ELF-1 (cell line): ENCODE measurements at regions not wholly inside any gene's neighbourhood (a gene's known extent, or its start where the extent isn't known, plus 50 kb on each side); places are given as distances from the start of the nearest gene placed in this dataset.

Experiments
- DNase-seq: peaks from one replicate; pipeline ENCODE4 v3.0.0-alpha.2; 2016; ENCODE audit warnings: low read depth, low spot score

DNA sequence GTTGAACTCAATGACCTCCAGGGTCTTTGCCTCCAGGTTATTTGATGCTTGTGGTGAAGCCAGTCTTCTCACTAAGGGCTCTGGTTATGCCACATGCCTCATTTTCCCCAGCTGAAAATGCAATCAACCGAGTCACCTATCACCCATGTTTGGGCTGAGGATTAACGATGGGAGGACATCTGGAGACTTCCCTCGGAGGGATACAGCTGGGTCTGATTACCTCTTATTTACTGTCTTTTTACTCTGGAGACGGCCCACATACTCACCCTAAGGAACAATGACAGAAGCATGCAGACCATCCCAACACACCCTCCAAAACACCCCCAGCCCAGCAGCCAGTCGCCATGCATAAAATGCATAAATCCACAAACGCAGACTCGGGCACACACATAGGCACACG lies 187.4 kb downstream of the OPA1 start:
- no peak for DNase-seq

- peak; percentile 96 for DNase-seq
These were observed 187.9 kb downstream of the OPA1 start for GRCh38 chr3:193780810-193781478.

GRCh38 chr3:193782276-193782647 lies 189.3 kb downstream of the OPA1 start:
- peak; percentile 96 for DNase-seq

DNA sequence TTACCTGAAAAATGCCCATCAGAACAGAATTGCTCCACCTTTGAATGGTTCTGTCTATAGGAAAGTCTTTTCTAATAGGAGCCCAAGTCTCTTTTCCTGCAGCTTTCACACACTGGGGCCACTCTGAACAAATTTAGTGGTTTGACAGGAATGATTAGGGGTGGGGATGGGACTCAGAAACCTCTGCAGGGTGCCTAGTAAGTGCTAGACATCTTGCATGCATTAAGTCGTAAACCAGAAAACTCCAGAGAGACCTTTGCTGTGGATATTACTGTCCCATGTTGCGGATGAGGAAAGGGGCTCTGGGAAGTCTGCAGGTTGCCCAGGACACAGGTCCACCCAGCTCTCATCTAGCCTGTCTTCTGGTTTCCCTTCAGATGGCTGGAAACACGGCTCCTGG lies 189.7 kb downstream of the OPA1 start:
- DNase-seq, result no peak

GRCh38 chr3:193783166-193783896 lies 190.3 kb downstream of the OPA1 start:
- no peak for DNase-seq

DNA sequence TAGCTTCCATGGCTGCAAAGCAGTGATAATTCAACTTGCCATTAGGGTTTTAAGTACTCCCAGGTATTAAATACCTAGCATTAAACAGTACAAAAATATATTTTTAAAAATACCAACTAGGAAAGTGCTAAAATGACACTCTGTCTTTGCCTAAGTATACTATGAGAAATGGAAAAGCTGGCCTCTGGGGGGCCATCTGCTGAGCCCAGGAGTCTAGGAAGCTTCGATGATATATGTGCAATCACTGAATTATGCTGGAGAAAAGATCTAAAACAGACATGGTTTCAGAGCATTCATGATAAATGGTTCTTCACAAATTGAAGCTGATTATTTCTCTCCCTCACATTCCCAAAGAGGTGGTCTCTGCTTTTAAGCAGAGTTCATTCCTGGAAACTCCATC lies 191.8 kb downstream of the OPA1 start:
- DNase-seq, result no peak

DNA sequence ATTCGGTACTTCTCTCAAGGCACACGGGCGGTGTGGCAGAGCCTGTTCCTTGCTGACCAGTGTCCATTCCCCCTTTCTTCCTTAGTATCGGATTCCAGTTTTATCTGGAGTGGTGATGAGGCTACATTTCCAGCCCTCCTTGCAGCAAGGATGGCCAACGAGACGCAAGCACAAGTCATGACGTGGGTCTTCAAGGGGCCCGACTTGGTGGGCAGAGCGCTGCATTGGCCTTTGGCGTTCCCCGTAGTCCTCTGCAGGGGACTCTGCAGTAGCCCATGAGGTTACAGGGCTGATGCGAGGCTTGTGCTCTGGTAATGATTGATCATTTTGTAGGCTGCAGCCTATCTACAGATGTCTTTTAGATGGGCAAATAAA lies 194.5 kb downstream of the OPA1 start:
- no peak for DNase-seq

DNA sequence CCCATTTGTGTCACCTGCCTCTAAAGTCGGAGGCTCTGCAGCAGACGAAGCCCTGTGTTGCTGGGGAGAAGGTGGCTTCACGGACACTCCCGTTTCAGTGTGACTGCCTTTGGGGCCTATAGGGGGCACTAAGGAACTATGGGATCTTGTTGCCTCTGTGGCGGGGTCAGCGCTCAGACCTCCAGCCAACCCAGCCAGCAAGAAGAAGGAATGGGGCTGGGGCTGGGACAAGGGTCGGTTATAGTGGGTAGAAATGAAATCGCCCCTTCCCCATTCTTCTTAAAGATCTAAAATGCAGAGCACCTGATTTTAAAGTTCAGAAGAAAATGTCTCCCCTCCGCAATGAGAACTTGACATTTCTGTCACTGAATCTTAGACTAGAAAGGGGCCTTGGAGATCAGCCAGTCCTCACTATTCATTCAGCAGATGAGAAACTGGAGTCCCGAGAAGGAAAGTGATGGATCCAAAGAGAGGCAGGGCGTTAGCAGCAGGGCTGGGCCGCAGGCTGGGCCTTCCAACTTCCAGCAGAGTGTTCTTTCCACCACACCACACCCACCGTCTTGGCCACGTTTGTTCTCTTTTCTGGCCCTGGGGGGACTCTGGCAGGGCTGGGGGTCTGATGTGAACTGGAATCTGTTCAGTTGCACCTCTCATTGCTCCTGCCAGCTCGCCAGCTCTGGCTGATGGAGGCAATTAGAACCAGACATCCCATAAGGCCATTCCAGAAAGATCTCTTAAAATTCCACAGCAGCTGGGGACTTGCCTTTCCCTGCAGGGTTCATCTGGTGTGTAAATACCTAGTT lies 195.4 kb downstream of the OPA1 start:
- peak; percentile 92 for DNase-seq

GRCh38 chr3:193789455-193789854 lies 196.4 kb downstream of the OPA1 start:
- DNase-seq, result peak; percentile 71

DNA sequence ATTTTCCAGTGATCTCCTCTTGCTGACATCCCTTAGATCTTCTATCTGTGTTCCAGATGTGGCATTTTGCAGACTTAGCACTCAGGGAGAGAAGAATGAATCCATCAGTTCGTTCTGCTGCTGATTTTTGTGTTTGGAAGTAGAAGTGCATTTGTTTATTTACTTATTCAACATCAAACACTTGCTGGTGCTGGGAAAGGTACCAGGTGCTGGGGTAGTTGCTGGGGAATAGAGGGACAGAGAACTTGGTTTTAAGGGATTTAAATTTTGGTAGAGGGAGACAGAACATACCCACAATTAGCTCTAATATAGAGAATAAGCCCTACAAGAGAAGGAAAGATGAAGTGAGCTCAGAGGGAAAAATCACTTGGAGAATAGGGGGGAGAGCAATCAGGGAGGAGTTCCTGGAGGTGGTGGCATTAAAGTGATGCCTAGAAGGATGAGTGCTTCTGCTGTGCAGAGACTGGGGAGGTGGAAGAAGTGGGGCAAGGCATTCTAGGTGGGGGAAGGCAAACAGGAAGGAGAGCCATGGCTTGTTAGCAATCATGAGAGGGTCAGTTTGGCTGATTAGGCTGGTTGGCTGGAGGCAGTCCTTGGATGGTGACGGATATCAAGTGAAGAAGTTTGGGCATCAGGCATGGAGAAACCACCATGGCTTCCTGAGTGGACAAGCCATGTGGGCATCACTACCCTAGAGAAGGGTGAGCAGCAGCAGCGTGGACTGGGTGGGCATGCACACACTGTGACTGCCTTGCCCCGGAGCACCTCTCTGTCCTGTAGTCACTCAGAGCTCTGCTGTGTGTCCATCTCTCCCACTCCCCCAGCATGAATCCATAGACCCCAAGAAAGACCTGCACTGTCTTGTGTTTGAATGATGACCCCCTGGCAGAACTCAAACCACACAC lies 197.3 kb downstream of the OPA1 start:
- no peak for DNase-seq

DNA sequence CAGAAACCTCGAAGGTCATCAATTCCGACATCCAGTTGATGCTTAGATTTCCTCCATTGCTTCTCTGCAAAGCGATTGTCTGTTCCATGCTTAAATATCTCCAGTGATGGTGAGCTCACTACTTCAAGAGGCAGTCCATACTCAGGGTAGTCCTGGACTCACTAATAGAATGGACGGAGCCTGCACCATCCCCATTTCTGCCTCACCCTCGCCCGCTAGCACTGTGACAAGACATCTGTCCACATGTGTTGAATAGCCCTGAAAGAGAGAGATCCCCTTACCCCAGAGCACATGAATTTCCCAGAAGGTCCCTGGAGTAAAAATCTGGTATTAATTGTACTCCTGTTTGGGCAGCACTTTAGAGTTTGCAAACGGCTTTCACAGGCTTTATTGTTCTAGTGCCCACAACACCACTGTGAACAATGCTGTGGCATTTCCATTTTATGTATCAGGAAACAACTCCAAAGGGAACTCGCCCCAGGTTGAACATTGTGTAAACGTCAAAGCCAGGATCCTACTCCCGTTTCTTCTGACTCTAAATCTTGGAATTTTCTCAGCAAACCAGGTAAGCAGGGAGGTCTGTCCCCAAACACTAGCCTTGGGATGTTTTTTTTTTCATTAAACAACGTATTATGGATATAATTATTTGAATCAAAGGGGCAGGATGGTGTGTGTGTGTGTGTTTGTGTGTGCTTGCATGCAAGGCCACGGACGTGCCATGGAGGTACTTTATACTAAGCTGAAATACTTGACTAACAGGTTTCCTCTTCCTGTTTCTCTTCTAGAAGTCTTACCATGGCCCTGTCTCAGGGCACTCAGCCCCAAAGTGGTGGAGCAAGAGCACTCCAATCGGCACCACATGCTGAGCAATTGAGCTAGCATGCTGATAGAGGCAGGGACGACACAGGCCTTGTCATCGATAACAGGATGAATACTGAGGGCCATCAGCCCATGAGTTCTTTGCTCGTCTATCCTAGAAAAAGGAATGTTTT lies 198.3 kb downstream of the OPA1 start:
- peak; percentile 71 for DNase-seq

DNA sequence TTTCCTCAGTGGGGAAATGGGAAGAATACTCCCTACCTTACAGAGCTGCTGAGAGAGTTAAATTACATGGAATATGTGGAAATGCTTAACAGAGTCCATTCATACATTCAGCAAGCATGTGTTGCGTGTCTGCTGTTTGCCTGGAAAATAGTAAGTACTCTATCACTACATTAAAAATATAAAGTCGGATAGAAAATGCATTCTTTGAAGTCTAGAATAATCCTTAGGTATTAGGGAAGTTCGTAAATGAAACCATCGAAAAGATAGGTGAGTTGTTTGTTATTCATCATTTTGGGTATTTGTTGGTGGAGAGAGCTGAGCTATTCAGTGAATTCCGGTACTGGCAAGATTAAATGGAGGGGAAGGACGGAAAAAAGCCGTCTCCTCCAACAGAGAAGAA lies 200.1 kb downstream of the OPA1 start:
- no peak for DNase-seq

- DNase-seq, result no peak
These were observed 201.2 kb downstream of the OPA1 start for GRCh38 chr3:193794002-193794881.

GRCh38 chr3:193795062-193795690 lies 202.2 kb downstream of the OPA1 start:
- no peak for DNase-seq

DNA sequence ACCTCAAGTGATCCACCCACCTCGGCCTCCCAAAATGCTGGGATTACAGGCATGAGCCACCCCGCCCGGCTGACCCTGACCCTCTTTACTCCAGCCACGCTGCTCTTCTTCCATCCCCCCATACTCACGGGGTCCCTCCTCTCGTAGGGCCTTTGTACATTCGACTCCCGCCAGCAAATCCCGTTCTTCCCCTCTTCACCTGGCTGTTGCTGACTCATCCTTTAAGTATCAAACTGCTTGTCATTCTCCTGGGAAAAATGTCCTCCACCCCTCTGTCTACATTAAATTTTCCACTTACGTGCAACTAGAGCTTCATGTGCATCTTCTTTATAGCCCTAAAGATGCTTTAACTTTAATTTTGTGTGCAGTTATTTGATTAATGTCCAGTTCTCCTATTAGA lies 203.1 kb downstream of the OPA1 start:
- DNase-seq, result no peak

- no peak for DNase-seq
These were observed 204.6 kb downstream of the OPA1 start for GRCh38 chr3:193797566-193797965.

- no peak for DNase-seq
These were observed 205.0 kb downstream of the OPA1 start for GRCh38 chr3:193798051-193798450.

GRCh38 chr3:193800138-193801043 lies 207.4 kb downstream of the OPA1 start:
- DNase-seq, result no peak
